ENCODE measurements at regions not wholly inside any gene's neighbourhood (a gene's known extent, or its start where the extent isn't known, plus 50 kb on each side); places are given as distances from the start of the nearest gene placed in this dataset.

DNA sequence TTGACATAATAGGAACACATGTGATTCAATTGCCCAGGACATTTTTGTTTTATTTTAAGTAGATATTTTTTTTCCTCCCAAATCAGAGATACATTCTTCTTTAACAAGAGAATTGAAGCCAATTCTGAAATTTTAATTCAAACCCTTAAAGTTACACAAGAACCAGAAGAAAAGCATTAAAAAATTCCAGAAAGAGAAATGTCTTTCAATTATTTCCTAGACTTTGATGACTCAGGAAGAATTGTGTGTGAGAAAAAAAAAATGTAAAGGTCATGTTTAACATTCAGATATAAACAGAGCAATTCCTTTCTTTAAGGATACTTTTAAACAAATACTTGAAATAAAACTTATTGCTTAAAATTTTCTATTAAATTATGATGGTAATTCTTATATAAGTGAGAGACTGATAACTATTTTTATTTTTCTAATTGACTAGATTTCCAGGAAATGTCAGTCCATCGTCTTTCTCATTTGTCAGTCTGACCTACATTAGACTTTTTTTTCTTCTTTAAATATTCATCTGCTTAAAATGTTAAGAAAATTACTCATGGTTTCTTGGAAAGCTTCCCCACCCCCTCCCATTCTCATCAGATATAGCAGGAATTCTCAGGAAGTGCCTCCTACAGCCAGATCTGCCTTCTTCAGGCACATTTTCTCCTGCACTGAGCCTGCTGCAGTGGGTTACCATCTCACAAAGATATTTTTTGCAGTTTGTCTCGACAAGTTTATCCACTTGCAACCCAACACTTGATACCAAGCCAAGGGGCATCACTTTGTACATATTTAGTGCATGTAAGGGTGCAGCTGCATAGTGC lies 261.8 kb upstream of the CBLB start:
- TF ChIP-seq, protein P1, sequence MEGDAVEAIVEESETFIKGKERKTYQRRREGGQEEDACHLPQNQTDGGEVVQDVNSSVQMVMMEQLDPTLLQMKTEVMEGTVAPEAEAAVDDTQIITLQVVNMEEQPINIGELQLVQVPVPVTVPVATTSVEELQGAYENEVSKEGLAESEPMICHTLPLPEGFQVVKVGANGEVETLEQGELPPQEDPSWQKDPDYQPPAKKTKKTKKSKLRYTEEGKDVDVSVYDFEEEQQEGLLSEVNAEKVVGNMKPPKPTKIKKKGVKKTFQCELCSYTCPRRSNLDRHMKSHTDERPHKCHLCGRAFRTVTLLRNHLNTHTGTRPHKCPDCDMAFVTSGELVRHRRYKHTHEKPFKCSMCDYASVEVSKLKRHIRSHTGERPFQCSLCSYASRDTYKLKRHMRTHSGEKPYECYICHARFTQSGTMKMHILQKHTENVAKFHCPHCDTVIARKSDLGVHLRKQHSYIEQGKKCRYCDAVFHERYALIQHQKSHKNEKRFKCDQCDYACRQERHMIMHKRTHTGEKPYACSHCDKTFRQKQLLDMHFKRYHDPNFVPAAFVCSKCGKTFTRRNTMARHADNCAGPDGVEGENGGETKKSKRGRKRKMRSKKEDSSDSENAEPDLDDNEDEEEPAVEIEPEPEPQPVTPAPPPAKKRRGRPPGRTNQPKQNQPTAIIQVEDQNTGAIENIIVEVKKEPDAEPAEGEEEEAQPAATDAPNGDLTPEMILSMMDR (IDR thresholded peaks at IDR 0.05; ENCODE audit: low read length): no peak
- TF ChIP-seq EZH2 (IDR thresholded peaks at IDR 0.05; ENCODE audit: borderline replicate concordance, low read length): no peak
- no peaks in the 10 kb centered on the region for H3K27me3 ChIP-seq (ENCODE audit: insufficient read depth, low read length)
- H3K4me2 ChIP-seq (ENCODE audit: low read length): no peak overlapping the region
- H3K4me3 ChIP-seq (ENCODE audit: low read depth, low read length, poor library complexity, severe bottlenecking): no peak overlapping the region
- H3K36me3 ChIP-seq (ENCODE audit: insufficient read depth, low read length): no peaks in the 10 kb centered on the region
- H3K9ac ChIP-seq (ENCODE audit: low read length): no peak overlapping the region
- no peaks in the 10 kb centered on the region for H3K9me3 ChIP-seq (ENCODE audit: low read length)
- H2AFZ ChIP-seq (ENCODE audit: low read length): peak overlapping the region; percentile 58; the same call in 1 of the 2 replicates
- H3F3A ChIP-seq (ENCODE audit: insufficient read depth, low read length): no peaks in the 10 kb centered on the region
- no peaks in the 10 kb centered on the region for H4K20me1 ChIP-seq (ENCODE audit: insufficient read depth, low read length)
- H3K4me1 ChIP-seq (ENCODE audit: insufficient read depth, low read length, severe bottlenecking): no peaks in the 10 kb centered on the region
- no peaks in the 10 kb centered on the region for H3K79me2 ChIP-seq (ENCODE audit: insufficient read depth, low read length)
- no peaks in the 10 kb centered on the region for H3K9me2 ChIP-seq (ENCODE audit: low read depth, low read length)
- no peak overlapping the region for H3K27ac ChIP-seq (ENCODE audit: low read depth, low read length, poor library complexity, severe bottlenecking)

DNA sequence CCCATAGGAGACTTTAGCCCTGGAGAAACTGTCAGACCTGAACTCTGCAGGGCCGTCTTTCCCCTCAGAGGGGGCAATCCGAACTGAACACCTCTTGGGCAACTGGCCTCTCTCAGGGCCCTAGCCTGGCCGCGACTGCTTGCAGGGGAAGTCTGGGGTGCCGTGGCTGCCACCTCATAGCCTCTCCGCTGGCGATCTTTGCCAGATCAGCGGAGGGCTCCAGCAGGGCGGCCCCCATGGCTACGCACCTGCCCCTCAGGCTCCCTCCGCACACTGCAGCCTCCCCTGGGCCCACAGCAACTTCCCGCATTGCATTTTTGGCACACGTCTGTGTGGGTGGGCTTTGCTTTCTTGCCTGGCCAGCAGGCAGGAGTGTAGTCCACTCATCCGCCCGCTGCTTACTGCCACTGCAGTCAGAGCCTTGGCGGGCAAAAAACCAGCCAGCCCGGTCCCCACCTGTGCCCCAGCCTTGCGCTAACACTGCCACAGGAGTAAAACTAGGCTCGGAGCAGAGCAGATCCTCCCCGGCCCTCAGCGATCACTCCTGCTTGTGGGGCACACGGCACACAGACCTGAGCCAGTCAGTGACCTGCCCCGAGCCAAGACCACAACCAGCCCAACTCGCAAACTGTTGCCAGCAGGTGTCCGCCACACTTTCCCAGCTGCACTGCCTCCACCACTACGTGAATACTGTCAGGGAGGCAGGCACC lies 266.8 kb upstream of the CBLB start:
- H2AFZ ChIP-seq (ENCODE audit: low read length): no peak overlapping the region
- no peaks in the 10 kb centered on the region for H3K36me3 ChIP-seq (ENCODE audit: insufficient read depth, low read length)
- no peaks in the 10 kb centered on the region for H4K20me1 ChIP-seq (ENCODE audit: insufficient read depth, low read length)
- H3F3A ChIP-seq (ENCODE audit: insufficient read depth, low read length): no peaks in the 10 kb centered on the region
- no peaks in the 10 kb centered on the region for H3K79me2 ChIP-seq (ENCODE audit: insufficient read depth, low read length)
- TF ChIP-seq EZH2 (IDR thresholded peaks at IDR 0.05; ENCODE audit: borderline replicate concordance, low read length): no peak
- TF ChIP-seq, protein P1 (IDR thresholded peaks at IDR 0.05; ENCODE audit: low read length): no peak
- no peaks in the 10 kb centered on the region for H3K9me3 ChIP-seq (ENCODE audit: low read length)
- H3K27ac ChIP-seq (ENCODE audit: low read depth, low read length, poor library complexity, severe bottlenecking): no peak overlapping the region
- H3K9me2 ChIP-seq (ENCODE audit: low read depth, low read length): no peaks in the 10 kb centered on the region
- H3K4me1 ChIP-seq (ENCODE audit: insufficient read depth, low read length, severe bottlenecking): no peaks in the 10 kb centered on the region
- H3K27me3 ChIP-seq (ENCODE audit: insufficient read depth, low read length): no peaks in the 10 kb centered on the region
- H3K9ac ChIP-seq (ENCODE audit: low read length): no peak overlapping the region
- no peak overlapping the region for H3K4me2 ChIP-seq (ENCODE audit: low read length)
- no peak overlapping the region for H3K4me3 ChIP-seq (ENCODE audit: low read depth, low read length, poor library complexity, severe bottlenecking)

DNA sequence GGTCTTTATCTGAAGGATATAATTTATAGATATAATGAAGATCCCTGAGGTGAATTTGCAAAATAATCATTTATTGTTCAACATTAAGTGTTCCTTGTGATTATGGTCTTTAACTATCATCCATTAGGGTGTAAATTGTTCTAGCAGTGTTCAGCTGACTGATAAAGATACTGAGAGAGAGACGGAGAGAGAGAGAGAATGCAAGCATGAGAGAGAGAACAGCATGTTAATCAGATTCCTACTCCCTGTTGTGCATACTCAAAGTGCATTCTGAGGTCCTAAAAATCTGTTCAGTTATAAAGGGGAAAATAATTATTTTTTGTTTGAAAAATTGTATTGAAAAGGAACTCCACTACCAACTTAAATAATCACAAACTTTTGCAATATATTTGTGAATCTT lies 271.0 kb upstream of the CBLB start:
- H3K9me3 ChIP-seq (ENCODE audit: low read length): no peaks in the 10 kb centered on the region
- H3K4me1 ChIP-seq (ENCODE audit: insufficient read depth, low read length, severe bottlenecking): peaks cover 7% of the 10 kb centered on the region
- no peaks in the 10 kb centered on the region for H3K9me2 ChIP-seq (ENCODE audit: low read depth, low read length)
- H3K27me3 ChIP-seq (ENCODE audit: insufficient read depth, low read length): no peaks in the 10 kb centered on the region
- no peak for TF ChIP-seq EZH2 (IDR thresholded peaks at IDR 0.05; ENCODE audit: borderline replicate concordance, low read length)
- TF ChIP-seq, protein P1 (IDR thresholded peaks at IDR 0.05; ENCODE audit: low read length): no peak
- no peak overlapping the region for H2AFZ ChIP-seq (ENCODE audit: low read length)
- H3K4me2 ChIP-seq (ENCODE audit: low read length): no peak overlapping the region
- no peaks in the 10 kb centered on the region for H4K20me1 ChIP-seq (ENCODE audit: insufficient read depth, low read length)
- H3K79me2 ChIP-seq (ENCODE audit: insufficient read depth, low read length): no peaks in the 10 kb centered on the region
- no peaks in the 10 kb centered on the region for H3K36me3 ChIP-seq (ENCODE audit: insufficient read depth, low read length)
- H3K27ac ChIP-seq (ENCODE audit: low read depth, low read length, poor library complexity, severe bottlenecking): no peak overlapping the region
- no peak overlapping the region for H3K4me3 ChIP-seq (ENCODE audit: low read depth, low read length, poor library complexity, severe bottlenecking)
- no peaks in the 10 kb centered on the region for H3F3A ChIP-seq (ENCODE audit: insufficient read depth, low read length)
- H3K9ac ChIP-seq (ENCODE audit: low read length): no peak overlapping the region

All from OCI-LY1 (cell line).